ENCODE measurements at regions not wholly inside any gene's neighbourhood (a gene's known extent, or its start where the extent isn't known, plus 50 kb on each side); places are given as distances from the start of the nearest gene placed in this dataset.

DNA sequence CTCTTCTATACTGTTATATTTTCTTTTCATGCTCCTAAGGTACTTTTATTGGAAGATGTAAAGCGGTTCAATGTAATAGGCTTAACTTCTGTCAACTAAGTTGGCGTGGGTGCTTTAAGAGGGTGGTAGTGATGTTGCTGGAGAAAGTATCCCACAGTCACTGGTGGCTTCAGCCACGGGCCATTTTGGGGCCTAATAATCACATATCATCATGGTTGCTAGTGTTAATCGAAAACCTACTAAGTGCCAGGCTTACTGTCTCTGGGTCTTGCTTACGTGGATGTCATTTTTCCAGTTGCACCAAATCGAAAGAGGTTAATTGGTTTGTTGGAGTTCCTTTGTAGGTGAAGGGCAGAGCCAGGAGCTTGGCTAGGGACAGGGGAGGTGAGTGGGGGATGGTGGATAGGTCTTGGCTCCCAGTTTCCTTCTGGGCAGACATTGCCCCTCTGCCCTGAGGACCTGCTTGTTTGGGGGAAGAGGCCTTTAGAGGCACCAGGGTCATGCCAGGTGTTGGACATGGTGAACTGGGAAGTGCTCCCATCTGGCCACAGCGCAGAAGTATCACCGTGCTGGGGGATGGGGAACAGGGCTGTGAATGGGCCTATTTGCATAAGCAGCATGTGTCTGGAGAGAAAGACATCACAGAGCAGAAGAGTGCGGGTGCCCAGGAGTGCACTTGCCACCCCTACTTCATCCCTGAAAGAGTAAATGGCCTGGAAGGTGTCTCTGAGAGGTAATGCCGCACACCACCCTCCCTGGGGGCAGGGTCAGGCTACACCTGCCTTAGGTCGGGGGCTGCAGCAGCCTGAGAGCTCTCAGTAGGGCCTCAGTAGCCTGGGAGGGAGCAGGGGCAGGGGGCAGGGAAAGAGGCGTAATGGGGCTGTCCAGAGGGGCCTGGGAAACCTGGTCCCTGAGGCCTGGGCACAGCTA lies 62.4 kb upstream of the POLG start:
- no peak overlapping the region for H3K9ac ChIP-seq (ENCODE audit: low read depth, low read length)
- ATAC-seq (ENCODE audit: insufficient read depth, low read depth) (no peak), DNase-seq (no peak)
- no peaks in the 10 kb centered on the region for H3K9me3 ChIP-seq (ENCODE audit: insufficient read depth, low read length, severe bottlenecking)
- H3K27ac ChIP-seq (ENCODE audit: low read length): no peak overlapping the region
- no peaks in the 10 kb centered on the region for H3K36me3 ChIP-seq (ENCODE audit: insufficient read depth, low read length)
- no peaks in the 10 kb centered on the region for H3K4me1 ChIP-seq (ENCODE audit: insufficient read depth, low read length)
- H3K4me2 ChIP-seq (ENCODE audit: insufficient read depth, low read length): no peak overlapping the region
- no peaks in the 10 kb centered on the region; the same call in 1 of the 2 replicates for H4K20me1 ChIP-seq (ENCODE audit: insufficient read depth, low read length)
- H3K79me2 ChIP-seq (ENCODE audit: insufficient read depth, low read length): no peaks in the 10 kb centered on the region
- peaks cover 8% of the 10 kb centered on the region for H3K27me3 ChIP-seq (ENCODE audit: insufficient read depth, low read length, poor library complexity)
- TF ChIP-seq, protein P1, sequence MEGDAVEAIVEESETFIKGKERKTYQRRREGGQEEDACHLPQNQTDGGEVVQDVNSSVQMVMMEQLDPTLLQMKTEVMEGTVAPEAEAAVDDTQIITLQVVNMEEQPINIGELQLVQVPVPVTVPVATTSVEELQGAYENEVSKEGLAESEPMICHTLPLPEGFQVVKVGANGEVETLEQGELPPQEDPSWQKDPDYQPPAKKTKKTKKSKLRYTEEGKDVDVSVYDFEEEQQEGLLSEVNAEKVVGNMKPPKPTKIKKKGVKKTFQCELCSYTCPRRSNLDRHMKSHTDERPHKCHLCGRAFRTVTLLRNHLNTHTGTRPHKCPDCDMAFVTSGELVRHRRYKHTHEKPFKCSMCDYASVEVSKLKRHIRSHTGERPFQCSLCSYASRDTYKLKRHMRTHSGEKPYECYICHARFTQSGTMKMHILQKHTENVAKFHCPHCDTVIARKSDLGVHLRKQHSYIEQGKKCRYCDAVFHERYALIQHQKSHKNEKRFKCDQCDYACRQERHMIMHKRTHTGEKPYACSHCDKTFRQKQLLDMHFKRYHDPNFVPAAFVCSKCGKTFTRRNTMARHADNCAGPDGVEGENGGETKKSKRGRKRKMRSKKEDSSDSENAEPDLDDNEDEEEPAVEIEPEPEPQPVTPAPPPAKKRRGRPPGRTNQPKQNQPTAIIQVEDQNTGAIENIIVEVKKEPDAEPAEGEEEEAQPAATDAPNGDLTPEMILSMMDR (IDR thresholded peaks at IDR 0.05; ENCODE audit: borderline replicate concordance, extremely low read depth, low read length, poor library complexity, severe bottlenecking): no peak
- TF ChIP-seq EZH2 (IDR thresholded peaks at IDR 0.05; ENCODE audit: borderline replicate concordance, low read depth, low read length, severe bottlenecking): no peak
- no peak overlapping the region for H2AFZ ChIP-seq (ENCODE audit: low read depth, low read length)
- no peak overlapping the region for H3K4me3 ChIP-seq (ENCODE audit: low read depth in 1 of 2, low read length in 2 of 2)

DNA sequence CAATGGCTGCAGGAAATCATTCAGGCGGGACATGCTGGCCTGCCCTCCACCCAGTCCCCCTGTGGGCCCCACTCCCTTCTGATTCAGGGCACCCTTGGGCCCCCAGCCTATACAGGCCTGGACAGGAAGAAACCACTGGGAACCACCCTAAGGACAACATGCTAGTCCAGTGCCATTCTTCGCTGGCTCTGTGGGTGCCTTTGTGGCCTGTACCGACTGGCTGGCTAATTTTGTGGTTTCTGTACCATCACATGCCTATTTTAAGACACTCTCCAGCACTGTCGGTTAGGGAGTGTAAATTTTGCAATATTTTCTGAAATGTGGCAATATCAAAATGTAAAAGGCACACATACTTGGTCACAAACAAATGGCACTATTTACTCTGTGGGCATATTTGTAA lies 61.4 kb upstream of the POLG start:
- no peak overlapping the region for H3K4me3 ChIP-seq (ENCODE audit: low read depth in 1 of 2, low read length in 2 of 2)
- no peaks in the 10 kb centered on the region for H3K9me3 ChIP-seq (ENCODE audit: insufficient read depth, low read length, severe bottlenecking)
- no peaks in the 10 kb centered on the region for H3K4me1 ChIP-seq (ENCODE audit: insufficient read depth, low read length)
- H3K9ac ChIP-seq (ENCODE audit: low read depth, low read length): no peak overlapping the region
- H3K4me2 ChIP-seq (ENCODE audit: insufficient read depth, low read length): no peak overlapping the region
- H3K36me3 ChIP-seq (ENCODE audit: insufficient read depth, low read length): no peaks in the 10 kb centered on the region
- peaks cover 5% of the 10 kb centered on the region for H3K27me3 ChIP-seq (ENCODE audit: insufficient read depth, low read length, poor library complexity)
- H3K27ac ChIP-seq (ENCODE audit: low read length): no peak overlapping the region
- no peaks in the 10 kb centered on the region; the same call in 1 of the 2 replicates for H4K20me1 ChIP-seq (ENCODE audit: insufficient read depth, low read length)
- H2AFZ ChIP-seq (ENCODE audit: low read depth, low read length): no peak overlapping the region
- DNase-seq (no peak), ATAC-seq (ENCODE audit: insufficient read depth, low read depth) (no peak)
- no peak for TF ChIP-seq EZH2 (IDR thresholded peaks at IDR 0.05; ENCODE audit: borderline replicate concordance, low read depth, low read length, severe bottlenecking)
- TF ChIP-seq, protein P1 (IDR thresholded peaks at IDR 0.05; ENCODE audit: borderline replicate concordance, extremely low read depth, low read length, poor library complexity, severe bottlenecking): no peak
- no peaks in the 10 kb centered on the region for H3K79me2 ChIP-seq (ENCODE audit: insufficient read depth, low read length)

DNA sequence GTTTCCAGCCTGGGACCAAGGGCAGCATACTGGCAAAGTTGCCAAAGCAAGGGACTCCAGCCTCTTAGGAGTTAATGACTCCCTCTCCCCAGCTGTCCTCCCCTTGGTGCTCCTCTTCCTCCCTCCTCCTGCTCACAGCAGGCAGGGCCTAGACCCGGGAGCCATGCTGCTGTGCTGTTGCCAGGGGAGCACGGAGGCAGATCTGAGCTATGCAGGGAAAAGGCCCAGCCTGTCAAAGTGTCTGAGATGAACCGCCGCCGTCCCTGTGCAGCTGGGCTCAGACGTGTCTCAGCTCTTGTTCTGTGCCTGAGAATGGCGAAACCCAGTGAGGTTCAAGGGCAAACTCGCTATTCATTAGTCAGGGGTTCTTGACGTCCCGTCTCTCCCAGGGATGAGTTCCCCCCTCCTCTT lies 60.8 kb upstream of the POLG start:
- Histone ChIP-seq H3K4me2 (ENCODE audit: insufficient read depth, low read length) (no peak overlapping the region), H3K9me3 (ENCODE audit: insufficient read depth, low read length, severe bottlenecking) (no peaks in the 10 kb centered on the region), H3K4me3 (ENCODE audit: low read depth in 1 of 2, low read length in 2 of 2) (no peak overlapping the region), H3K36me3 (ENCODE audit: insufficient read depth, low read length) (no peaks in the 10 kb centered on the region), H2AFZ (ENCODE audit: low read depth, low read length) (no peak overlapping the region), H3K27me3 (ENCODE audit: insufficient read depth, low read length, poor library complexity) (peaks cover 5% of the 10 kb centered on the region), H3K4me1 (ENCODE audit: insufficient read depth, low read length) (no peaks in the 10 kb centered on the region), H3K27ac (ENCODE audit: low read length) (no peak overlapping the region), H3K79me2 (ENCODE audit: insufficient read depth, low read length) (no peaks in the 10 kb centered on the region), H3K9ac (ENCODE audit: low read depth, low read length) (no peak overlapping the region), H4K20me1 (ENCODE audit: insufficient read depth, low read length) (no peaks in the 10 kb centered on the region; the same call in 1 of the 2 replicates)
- no peak for ATAC-seq (ENCODE audit: insufficient read depth, low read depth)
- TF ChIP-seq, protein P1 (IDR thresholded peaks at IDR 0.05; ENCODE audit: borderline replicate concordance, extremely low read depth, low read length, poor library complexity, severe bottlenecking): no peak
- TF ChIP-seq EZH2 (IDR thresholded peaks at IDR 0.05; ENCODE audit: borderline replicate concordance, low read depth, low read length, severe bottlenecking): no peak
- DNase-seq: no peak
